ENCODE measurements at regions not wholly inside any gene's neighbourhood (a gene's known extent, or its start where the extent isn't known, plus 50 kb on each side); places are given as distances from the start of the nearest gene placed in this dataset.
A peak's percentile ranks its signal among the peaks of the same experiment; 100 is the strongest.

DNA sequence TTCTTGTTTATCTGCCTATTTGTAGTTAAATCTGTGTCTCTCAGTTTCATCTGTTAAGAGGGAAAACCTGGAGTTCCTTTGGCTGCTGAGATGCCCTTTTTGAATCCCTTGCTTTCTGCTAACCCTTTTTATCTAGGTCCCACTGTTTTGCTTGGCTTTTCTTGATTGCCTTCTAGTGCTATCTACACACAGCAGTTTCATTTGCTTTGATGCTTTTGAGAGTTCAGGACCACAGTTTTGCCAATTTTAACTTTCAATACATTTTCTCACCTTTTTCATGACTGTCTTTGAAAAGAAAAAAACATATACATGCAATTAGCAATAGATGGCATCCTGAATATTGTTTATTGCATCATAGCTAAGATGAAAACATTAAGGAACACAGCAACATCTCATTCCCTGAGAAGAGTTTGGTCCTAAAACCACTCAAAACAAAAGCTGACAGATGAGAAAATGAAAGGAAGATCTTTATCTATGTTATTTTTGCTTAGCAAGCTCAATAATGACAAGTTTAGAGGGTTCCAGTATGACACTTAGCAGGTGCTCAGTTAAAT is 241.4 kb upstream of the MEX3C start:
- Histone ChIP-seq H3K79me2 (ENCODE audit: control insufficient read depth, insufficient read depth, low read length) (no peaks in the 10 kb centered on the region), H3K4me3 (no peak overlapping the region), H4K20me1 (replicated peaks; ENCODE audit: control insufficient read depth, insufficient read depth, low read length) (no peaks in the 10 kb centered on the region), H3K4me1 (replicated peaks in 1 of 2; ENCODE audit: control insufficient read depth in 2 of 2, insufficient read depth in 2 of 2, low read length in 2 of 2) (no peaks in the 10 kb centered on the region; a peak in 1 of 5 replicates), H3K9me3 (replicated peaks; ENCODE audit: control insufficient read depth, insufficient read depth, low read depth, low read length) (no peaks in the 10 kb centered on the region), H3K9ac (ENCODE audit: insufficient read depth in 1 of 2, low read depth in 2 of 2, low read length in 2 of 2) (no peak overlapping the region), H3K36me3 (ENCODE audit: control insufficient read depth, insufficient read depth, low read length) (no peaks in the 10 kb centered on the region), H3K27ac (ENCODE audit: extremely low read depth, low read depth, low read length) (no peak overlapping the region), H2AFZ (ENCODE audit: low read depth, low read length) (no peak overlapping the region), H3K4me2 (ENCODE audit: insufficient read depth, low read length) (no peak overlapping the region), H3K9me1 (ENCODE audit: control insufficient read depth, insufficient read depth, low read length) (no peaks in the 10 kb centered on the region), H3K27me3 (ENCODE audit: control insufficient read depth in 2 of 2, insufficient read depth in 2 of 2, low read length in 2 of 2) (no peaks in the 10 kb centered on the region)
- ChIA-PET POLR2A (no interaction called here), CTCF (ENCODE audit: low intra/inter-chr PET ratio) (no interaction called here)
- ATAC-seq (no peak), FAIRE-seq (no peak), DNase-seq (ENCODE audit: extremely low read depth in 1 of 4, low spot score in 3 of 4) (no peak)
- intact Hi-C loops (cut with micrococcal nuclease): no loop called here
- BruUV-seq (replicated peaks): no TSS peak
- in situ Hi-C loops (cut with MboI): no loop called here
- TF ChIP-seq ZNF175 (CRISPR knock-in tag; IDR thresholded peaks at IDR 0.05; ENCODE audit: low read depth): no peak
- TF ChIP-seq CTBP1 (IDR thresholded peaks at IDR 0.05; ENCODE audit: borderline replicate concordance): no peak
- no peak for TF ChIP-seq CEBPG (CRISPR knock-in tag; IDR thresholded peaks at IDR 0.05)
- TF ChIP-seq CEBPG (tag; conservative IDR thresholded peaks at IDR 0.05 in 1 of 2, IDR thresholded peaks at IDR 0.05 in 1 of 2): peak; percentile 30 to 73; a peak in 2 of 4 replicates
- no peak for TF ChIP-seq NFIX (CRISPR knock-in tag; IDR thresholded peaks at IDR 0.05; ENCODE audit: low read depth)

DNA sequence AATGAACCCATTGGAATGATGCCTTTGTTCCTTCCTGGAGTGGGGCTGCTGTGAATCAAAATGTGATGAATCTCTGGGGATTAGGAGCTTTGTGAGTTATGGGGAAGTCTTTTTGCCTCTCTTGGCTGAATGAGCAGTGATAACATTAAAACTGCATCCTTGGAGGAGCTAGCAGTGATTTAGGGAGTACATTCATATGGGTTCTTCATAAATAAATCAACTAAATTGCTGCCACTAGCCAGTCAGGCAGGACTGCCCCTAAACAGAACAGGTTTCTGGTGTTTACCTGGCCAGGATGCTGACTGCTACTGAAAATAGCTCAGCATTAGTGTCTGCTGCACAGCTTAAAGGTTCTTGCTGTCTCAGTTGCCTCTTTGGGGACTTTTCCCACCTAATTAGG is 244.5 kb upstream of the MEX3C start:
- H3K9ac ChIP-seq (ENCODE audit: insufficient read depth in 1 of 2, low read depth in 2 of 2, low read length in 2 of 2): no peak overlapping the region
- in situ Hi-C loops (cut with MboI) (no loop called here), intact Hi-C loops (cut with micrococcal nuclease) (no loop called here)
- no peaks in the 10 kb centered on the region for H3K79me2 ChIP-seq (ENCODE audit: control insufficient read depth, insufficient read depth, low read length)
- BruUV-seq (replicated peaks): no TSS peak
- no peak overlapping the region for H2AFZ ChIP-seq (ENCODE audit: low read depth, low read length)
- H3K27ac ChIP-seq (ENCODE audit: extremely low read depth, low read depth, low read length): no peak overlapping the region
- H3K36me3 ChIP-seq (ENCODE audit: control insufficient read depth, insufficient read depth, low read length): no peaks in the 10 kb centered on the region
- H3K4me3 ChIP-seq: no peak overlapping the region
- no peaks in the 10 kb centered on the region for H3K9me3 ChIP-seq (replicated peaks; ENCODE audit: control insufficient read depth, insufficient read depth, low read depth, low read length)
- ATAC-seq (no peak), DNase-seq (ENCODE audit: extremely low read depth in 1 of 4, low spot score in 3 of 4) (no peak), FAIRE-seq (no peak)
- H3K27me3 ChIP-seq (ENCODE audit: control insufficient read depth in 2 of 2, insufficient read depth in 2 of 2, low read length in 2 of 2): no peaks in the 10 kb centered on the region
- H4K20me1 ChIP-seq (replicated peaks; ENCODE audit: control insufficient read depth, insufficient read depth, low read length): no peaks in the 10 kb centered on the region
- H3K4me2 ChIP-seq (ENCODE audit: insufficient read depth, low read length): no peak overlapping the region
- ChIA-PET CTCF (ENCODE audit: low intra/inter-chr PET ratio) (no interaction called here), POLR2A (no interaction called here)
- no peaks in the 10 kb centered on the region; a peak in 1 of 5 replicates for H3K4me1 ChIP-seq (replicated peaks in 1 of 2; ENCODE audit: control insufficient read depth in 2 of 2, insufficient read depth in 2 of 2, low read length in 2 of 2)
- no peaks in the 10 kb centered on the region for H3K9me1 ChIP-seq (ENCODE audit: control insufficient read depth, insufficient read depth, low read length)
- TF ChIP-seq HMGN3 (IDR thresholded peaks at IDR 0.05; ENCODE audit: borderline replicate concordance, extremely low read depth, insufficient read length, low read depth, low read length) (no peak), ZBTB17 (CRISPR knock-in tag; IDR thresholded peaks at IDR 0.05) (no peak), HNRNPLL (IDR thresholded peaks at IDR 0.05; ENCODE audit: low read depth, low read length, poor library complexity, severe bottlenecking) (no peak), MIER1 (IDR thresholded peaks at IDR 0.05; ENCODE audit: low read depth) (no peak), ZNF780A (CRISPR knock-in tag; IDR thresholded peaks at IDR 0.05) (no peak), ZNF23 (CRISPR knock-in tag; IDR thresholded peaks at IDR 0.05) (no peak), THRAP3 (IDR thresholded peaks at IDR 0.05; ENCODE audit: borderline replicate concordance) (no peak), MCM5 (IDR thresholded peaks at IDR 0.05; ENCODE audit: low read depth) (no peak), PHF20 (IDR thresholded peaks at IDR 0.05; ENCODE audit: partially characterized antibody) (no peak), MYC (IDR thresholded peaks at IDR 0.05; ENCODE audit: low read depth, low read length) (no peak), MYC (CRISPR knock-in tag; IDR thresholded peaks at IDR 0.05; ENCODE audit: borderline replicate concordance, low read depth) (no peak), MECOM (CRISPR knock-in tag; IDR thresholded peaks at IDR 0.05) (no peak), MTA1 (IDR thresholded peaks at IDR 0.05; ENCODE audit: borderline replicate concordance) (no peak)
- TF ChIP-seq, protein P1, sequence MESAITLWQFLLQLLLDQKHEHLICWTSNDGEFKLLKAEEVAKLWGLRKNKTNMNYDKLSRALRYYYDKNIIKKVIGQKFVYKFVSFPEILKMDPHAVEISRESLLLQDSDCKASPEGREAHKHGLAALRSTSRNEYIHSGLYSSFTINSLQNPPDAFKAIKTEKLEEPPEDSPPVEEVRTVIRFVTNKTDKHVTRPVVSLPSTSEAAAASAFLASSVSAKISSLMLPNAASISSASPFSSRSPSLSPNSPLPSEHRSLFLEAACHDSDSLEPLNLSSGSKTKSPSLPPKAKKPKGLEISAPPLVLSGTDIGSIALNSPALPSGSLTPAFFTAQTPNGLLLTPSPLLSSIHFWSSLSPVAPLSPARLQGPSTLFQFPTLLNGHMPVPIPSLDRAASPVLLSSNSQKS (CRISPR knock-in tag; IDR thresholded peaks at IDR 0.05): no peak

Data from K562 (cell line).